ENCODE measurements at regions not wholly inside any gene's neighbourhood (a gene's known extent, or its start where the extent isn't known, plus 50 kb on each side); places are given as distances from the start of the nearest gene placed in this dataset.

DNA sequence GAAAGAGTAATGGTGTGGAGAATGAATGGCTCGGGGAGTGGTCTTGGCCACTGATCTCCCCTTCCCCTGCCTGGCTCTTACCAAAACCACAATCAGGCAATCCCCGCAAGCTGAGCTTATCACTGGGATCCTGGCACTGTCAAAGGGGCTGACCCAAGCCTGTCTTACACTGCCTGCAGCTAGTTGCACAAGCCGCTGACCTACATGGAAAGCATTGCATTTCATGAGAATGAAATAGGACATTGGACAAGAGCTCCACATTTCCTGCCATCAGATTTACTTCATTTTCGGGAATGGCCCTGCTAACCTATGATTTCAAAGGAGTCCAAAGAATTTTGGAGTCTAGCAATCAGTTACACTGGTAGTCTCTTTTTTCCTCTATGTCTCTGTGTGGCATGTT lies 146.4 kb downstream of the PCTP start:
- TF ChIP-seq POLR2A (IDR thresholded peaks at IDR 0.05): no peak
- no peak for TF ChIP-seq CTCF (IDR thresholded peaks at IDR 0.05)
- peak in 1 of 3 donors; percentile 72 for TF ChIP-seq POLR2AphosphoS5 (IDR thresholded peaks at IDR 0.05)

Data from breast epithelium (tissue), 3 donors.